ENCODE measurements at regions not wholly inside any gene's neighbourhood (a gene's known extent, or its start where the extent isn't known, plus 50 kb on each side); places are given as distances from the start of the nearest gene placed in this dataset.

DNA sequence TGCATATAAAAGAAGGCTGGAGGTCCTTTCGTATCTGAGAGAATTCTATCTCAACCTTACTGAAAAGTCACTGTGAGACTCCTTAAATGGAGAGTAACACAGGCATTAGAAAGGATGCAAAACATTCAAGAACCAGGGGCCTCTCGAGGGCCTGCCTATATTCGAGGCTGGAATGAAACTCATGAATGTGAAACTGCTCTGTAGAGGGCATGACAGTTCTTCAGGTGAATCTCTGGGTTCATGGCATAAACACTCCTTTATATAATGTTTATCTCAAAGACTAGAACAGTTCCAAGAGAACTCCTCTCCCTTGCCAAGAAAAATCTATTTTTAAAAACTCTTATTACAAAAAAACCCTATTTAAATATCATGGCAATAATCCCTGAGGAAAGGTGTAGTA lies 113.9 kb downstream of the SEC61B start:
- no peak for TF ChIP-seq EZH2 (IDR thresholded peaks at IDR 0.05; ENCODE audit: borderline replicate concordance, low read depth, low read length, poor library complexity, severe bottlenecking)
- TF ChIP-seq, protein P1, sequence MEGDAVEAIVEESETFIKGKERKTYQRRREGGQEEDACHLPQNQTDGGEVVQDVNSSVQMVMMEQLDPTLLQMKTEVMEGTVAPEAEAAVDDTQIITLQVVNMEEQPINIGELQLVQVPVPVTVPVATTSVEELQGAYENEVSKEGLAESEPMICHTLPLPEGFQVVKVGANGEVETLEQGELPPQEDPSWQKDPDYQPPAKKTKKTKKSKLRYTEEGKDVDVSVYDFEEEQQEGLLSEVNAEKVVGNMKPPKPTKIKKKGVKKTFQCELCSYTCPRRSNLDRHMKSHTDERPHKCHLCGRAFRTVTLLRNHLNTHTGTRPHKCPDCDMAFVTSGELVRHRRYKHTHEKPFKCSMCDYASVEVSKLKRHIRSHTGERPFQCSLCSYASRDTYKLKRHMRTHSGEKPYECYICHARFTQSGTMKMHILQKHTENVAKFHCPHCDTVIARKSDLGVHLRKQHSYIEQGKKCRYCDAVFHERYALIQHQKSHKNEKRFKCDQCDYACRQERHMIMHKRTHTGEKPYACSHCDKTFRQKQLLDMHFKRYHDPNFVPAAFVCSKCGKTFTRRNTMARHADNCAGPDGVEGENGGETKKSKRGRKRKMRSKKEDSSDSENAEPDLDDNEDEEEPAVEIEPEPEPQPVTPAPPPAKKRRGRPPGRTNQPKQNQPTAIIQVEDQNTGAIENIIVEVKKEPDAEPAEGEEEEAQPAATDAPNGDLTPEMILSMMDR (conservative IDR thresholded peaks at IDR 0.05; ENCODE audit: low read depth, low read length): no peak

All from A673 (cell line).